ENCODE measurements at regions not wholly inside any gene's neighbourhood (a gene's known extent, or its start where the extent isn't known, plus 50 kb on each side); places are given as distances from the start of the nearest gene placed in this dataset.
"Not testable (repeated sequence)": the region's sequence is repeated elsewhere in the genome, so short reads cannot be mapped to it uniquely, and the experiment has no call there.

DNA sequence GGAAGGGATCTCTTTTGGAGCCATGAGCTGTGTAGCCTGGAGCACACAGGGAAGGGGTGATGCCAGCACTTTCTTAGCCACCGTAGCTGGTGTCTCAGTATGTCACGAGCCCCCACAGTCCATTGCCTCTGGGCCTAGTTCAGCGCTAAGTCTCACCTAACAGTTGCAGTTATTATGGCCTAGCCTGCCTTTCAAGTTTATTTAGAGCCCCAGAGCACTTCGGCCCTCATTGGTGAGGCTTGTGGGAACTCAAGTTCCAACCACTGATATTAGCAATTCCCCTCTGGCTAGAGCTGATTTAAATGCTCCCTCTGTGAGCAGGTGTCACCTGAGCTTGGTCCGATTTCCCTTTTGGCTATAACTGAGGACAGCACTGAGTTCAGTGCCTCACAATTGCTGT lies 388.4 kb upstream of the MAOA start:
- H3K36me3 Mint-ChIP-seq = no peaks in the 10 kb centered on the region
- no peak overlapping the region for H3K4me3 Mint-ChIP-seq
- no peak for DNase-seq (ENCODE audit: low spot score in 2 of 2, unreplicated experiment in 2 of 2)
- H3K27me3 Mint-ChIP-seq (ENCODE audit: low read depth) = no peaks in the 10 kb centered on the region
- TF ChIP-seq, protein P1, sequence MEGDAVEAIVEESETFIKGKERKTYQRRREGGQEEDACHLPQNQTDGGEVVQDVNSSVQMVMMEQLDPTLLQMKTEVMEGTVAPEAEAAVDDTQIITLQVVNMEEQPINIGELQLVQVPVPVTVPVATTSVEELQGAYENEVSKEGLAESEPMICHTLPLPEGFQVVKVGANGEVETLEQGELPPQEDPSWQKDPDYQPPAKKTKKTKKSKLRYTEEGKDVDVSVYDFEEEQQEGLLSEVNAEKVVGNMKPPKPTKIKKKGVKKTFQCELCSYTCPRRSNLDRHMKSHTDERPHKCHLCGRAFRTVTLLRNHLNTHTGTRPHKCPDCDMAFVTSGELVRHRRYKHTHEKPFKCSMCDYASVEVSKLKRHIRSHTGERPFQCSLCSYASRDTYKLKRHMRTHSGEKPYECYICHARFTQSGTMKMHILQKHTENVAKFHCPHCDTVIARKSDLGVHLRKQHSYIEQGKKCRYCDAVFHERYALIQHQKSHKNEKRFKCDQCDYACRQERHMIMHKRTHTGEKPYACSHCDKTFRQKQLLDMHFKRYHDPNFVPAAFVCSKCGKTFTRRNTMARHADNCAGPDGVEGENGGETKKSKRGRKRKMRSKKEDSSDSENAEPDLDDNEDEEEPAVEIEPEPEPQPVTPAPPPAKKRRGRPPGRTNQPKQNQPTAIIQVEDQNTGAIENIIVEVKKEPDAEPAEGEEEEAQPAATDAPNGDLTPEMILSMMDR (IDR thresholded peaks at IDR 0.05; ENCODE audit: unreplicated experiment) = no peak
- H3K27ac Mint-ChIP-seq = no peak overlapping the region
- peaks cover 2% of the 10 kb centered on the region for H3K4me1 Mint-ChIP-seq
- H3K9me3 Mint-ChIP-seq = peaks cover 14% of the 10 kb centered on the region

DNA sequence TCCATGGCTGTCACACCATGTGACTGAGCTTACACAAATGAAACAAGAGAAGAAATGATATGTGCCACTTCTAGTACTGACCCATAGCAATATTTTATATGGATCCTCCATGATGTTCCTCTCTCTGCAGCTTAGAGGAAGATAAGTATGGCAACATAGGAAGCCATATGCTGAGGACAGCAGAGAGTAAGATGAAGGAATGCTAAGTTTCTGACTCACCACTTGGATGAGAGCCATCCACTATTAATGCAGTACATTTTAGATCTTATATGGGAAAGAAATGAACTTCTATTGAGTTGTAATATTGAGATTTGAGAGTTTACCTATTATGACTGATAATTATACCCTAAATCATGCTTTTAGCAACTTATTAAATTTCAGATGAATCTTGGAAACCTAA lies 386.9 kb upstream of the MAOA start:
- no peaks in the 10 kb centered on the region for H3K36me3 Mint-ChIP-seq
- TF ChIP-seq, protein P1 (IDR thresholded peaks at IDR 0.05; ENCODE audit: unreplicated experiment) = no peak
- no peak overlapping the region for H3K27ac Mint-ChIP-seq
- no peak for DNase-seq (ENCODE audit: low spot score in 2 of 2, unreplicated experiment in 2 of 2)
- H3K4me3 Mint-ChIP-seq = no peak overlapping the region
- H3K9me3 Mint-ChIP-seq = peaks cover 17% of the 10 kb centered on the region
- peaks cover 2% of the 10 kb centered on the region for H3K4me1 Mint-ChIP-seq
- no peaks in the 10 kb centered on the region for H3K27me3 Mint-ChIP-seq (ENCODE audit: low read depth)

DNA sequence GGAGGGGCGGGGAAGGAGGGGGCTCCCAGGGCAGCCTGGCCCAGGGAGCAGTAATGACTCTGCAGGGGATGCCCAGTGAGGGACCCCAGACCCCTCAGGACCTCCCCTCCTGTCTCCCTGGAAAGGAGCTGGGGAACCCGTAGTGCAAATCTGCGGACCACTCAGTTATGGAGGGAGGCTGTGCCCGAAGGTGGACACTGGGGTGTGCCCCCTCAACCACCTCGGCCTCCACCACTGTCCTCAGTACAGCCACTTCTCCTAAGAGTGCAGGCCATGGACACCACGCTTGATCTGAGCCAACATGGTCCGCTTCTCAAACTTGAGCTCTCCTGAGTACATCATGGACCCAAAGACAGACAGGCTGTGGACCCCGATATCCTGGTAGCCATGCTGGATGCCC lies 378.2 kb upstream of the MAOA start:
- DNase-seq (ENCODE audit: low spot score in 2 of 2, unreplicated experiment in 2 of 2) = no peak
- TF ChIP-seq, protein P1 (IDR thresholded peaks at IDR 0.05; ENCODE audit: unreplicated experiment) = no peak
- Mint-ChIP-seq H3K9me3 (peaks cover 44% of the 10 kb centered on the region), H3K27ac (no peak overlapping the region), H3K4me3 (no peak overlapping the region), H3K27me3 (ENCODE audit: low read depth) (no peaks in the 10 kb centered on the region), H3K36me3 (no peaks in the 10 kb centered on the region), H3K4me1 (no peaks in the 10 kb centered on the region)

DNA sequence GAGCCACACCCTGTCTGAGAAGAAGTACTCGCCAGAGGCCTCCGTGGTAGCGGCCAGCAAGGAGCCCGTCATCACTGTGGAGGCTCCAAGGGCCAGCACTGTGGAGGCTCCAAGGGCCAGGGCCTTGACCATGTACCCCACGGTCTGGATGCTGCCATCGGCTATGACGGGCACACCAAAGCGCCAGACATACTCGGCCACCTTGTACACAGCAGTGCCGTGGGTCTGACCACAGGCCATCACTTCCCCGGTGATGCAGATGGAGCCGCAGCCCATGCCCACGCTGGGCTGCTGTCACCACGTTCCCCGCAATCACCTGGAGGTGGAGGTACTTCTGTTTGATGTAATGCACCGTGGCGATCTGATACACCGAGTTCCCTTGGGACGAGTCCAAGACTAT lies 377.7 kb upstream of the MAOA start:
- TF ChIP-seq, protein P1 (IDR thresholded peaks at IDR 0.05; ENCODE audit: unreplicated experiment) = no peak
- Mint-ChIP-seq H3K9me3 (peaks cover 48% of the 10 kb centered on the region), H3K27me3 (ENCODE audit: low read depth) (no peaks in the 10 kb centered on the region), H3K27ac (no peak overlapping the region), H3K36me3 (no peaks in the 10 kb centered on the region), H3K4me1 (no peaks in the 10 kb centered on the region), H3K4me3 (no peak overlapping the region)
- DNase-seq (ENCODE audit: low spot score in 2 of 2, unreplicated experiment in 2 of 2) = no peak

DNA sequence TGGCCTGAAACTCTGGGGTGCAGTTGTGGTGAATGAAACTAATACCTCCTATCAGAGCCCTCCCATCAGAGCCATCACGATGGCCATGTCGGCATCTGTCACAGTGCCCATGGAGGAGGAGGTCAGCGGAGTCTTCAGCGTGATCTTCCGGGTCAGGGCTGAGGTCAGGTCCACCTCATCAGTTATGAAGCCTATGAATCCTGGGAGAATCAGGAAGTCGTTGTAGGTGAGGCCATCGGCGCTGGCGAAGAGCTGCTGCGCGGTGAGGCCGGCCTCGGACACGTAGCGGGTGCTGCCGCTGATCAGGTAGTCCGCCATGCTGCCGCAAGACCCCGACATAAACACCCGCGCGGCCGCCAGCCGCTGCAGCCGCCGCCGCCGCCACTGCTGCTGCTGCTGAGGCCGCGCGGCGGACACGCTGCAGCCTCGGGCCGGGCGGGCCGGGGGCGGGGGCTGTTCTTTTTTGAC lies 376.7 kb upstream of the MAOA start:
- Mint-ChIP-seq H3K4me1 (no peaks in the 10 kb centered on the region), H3K27ac (no peak overlapping the region), H3K27me3 (ENCODE audit: low read depth) (no peaks in the 10 kb centered on the region), H3K36me3 (no peaks in the 10 kb centered on the region), H3K9me3 (peaks cover 42% of the 10 kb centered on the region), H3K4me3 (no peak overlapping the region)
- DNase-seq (ENCODE audit: low spot score in 2 of 2, unreplicated experiment in 2 of 2) = no peak
- TF ChIP-seq, protein P1 (IDR thresholded peaks at IDR 0.05; ENCODE audit: unreplicated experiment) = no peak

DNA sequence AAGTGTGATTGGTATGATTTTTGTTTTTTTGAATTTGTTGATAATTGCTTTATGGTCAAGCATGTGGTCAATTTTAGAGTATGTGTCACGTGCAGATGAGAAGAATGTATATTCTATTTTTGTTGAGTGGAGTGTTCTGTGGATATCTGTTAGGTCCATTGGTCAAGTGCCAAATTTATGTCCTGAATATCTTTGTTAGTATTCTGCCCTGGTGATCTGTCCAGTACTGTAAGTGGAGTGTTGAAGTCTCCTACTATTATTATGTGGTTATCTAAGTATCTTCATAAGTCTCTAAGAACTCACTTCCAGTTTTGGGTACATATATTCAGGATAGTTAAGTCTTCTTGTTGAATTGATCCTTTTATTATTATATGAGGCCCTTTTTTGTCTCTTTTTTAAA lies 372.9 kb upstream of the MAOA start:
- Mint-ChIP-seq H3K27me3 (ENCODE audit: low read depth) (no peaks in the 10 kb centered on the region), H3K9me3 (peaks cover 31% of the 10 kb centered on the region), H3K36me3 (no peaks in the 10 kb centered on the region), H3K4me3 (no peak overlapping the region), H3K27ac (no peak overlapping the region), H3K4me1 (no peaks in the 10 kb centered on the region)
- no peak for DNase-seq (ENCODE audit: low spot score in 2 of 2, unreplicated experiment in 2 of 2)
- TF ChIP-seq, protein P1 (IDR thresholded peaks at IDR 0.05; ENCODE audit: unreplicated experiment) = no peak

DNA sequence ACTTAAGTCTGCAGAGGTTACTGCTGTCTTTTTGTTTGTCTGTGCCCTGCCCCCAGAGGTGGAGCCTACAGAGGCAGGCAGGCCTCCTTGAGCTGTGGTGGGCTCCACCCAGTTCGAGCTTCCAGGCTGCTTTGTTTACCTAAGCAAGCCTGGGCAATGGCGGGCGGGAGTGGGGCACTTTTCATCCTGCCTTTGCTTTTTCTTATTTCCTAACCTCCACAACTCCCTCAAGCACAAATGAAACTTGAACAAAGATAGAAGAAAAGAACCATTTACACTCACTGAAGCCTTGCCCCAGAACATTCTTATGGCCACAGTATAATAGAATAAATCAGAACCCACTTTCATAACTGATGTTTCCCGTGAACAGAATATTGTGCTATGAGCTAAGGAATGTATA lies 344.5 kb upstream of the MAOA start:
- H3K27me3 Mint-ChIP-seq (ENCODE audit: low read depth); H3K9me3 Mint-ChIP-seq; DNase-seq (ENCODE audit: low spot score in 2 of 2, unreplicated experiment in 2 of 2); H3K36me3 Mint-ChIP-seq; H3K4me1 Mint-ChIP-seq; H3K4me3 Mint-ChIP-seq; H3K27ac Mint-ChIP-seq: not testable (repeated sequence)
